ENCODE measurements at regions not wholly inside any gene's neighbourhood (a gene's known extent, or its start where the extent isn't known, plus 50 kb on each side); places are given as distances from the start of the nearest gene placed in this dataset.

DNA sequence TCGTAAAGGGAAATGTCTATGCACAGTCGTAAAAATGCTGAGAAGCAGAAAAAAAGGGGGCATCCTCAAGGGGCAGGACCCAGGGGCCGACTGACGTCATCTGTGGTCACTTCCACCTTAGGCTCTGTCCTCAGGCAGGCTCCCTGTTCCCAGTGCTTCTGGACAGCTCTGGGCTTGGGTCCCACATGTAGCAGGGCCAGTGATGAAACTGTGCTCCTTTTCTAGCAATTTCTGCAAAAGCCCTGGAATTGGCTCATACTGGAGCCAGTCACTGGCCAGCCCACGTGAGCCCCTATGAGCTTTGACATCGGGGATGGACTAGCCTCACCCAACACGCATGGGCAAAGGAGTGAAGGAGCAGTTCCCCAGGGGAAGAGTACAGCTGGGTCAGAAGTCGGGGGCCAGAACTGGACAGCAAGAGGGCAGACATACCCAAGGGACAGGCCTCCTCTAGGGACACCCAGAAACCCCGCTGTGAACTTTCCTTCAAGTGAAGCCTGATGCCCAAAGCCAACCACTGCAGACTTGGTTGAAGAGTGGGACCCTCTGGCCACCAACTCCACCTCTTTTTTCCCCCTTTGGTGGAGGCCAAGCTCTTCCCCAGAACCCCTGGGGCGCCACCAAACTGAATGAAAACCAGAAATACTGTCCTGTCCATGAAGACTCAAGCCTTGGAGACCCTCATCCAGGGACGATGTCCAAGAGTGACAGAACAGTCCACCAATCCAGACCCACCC is 1349.0 kb downstream of the BRD1 start:
- no peak for DNase-seq (ENCODE audit: low spot score)

- no peak for DNase-seq (ENCODE audit: low spot score)
Measured at GRCh38 chr22:48478124-48478523, 1349.5 kb downstream of the BRD1 start.

DNA sequence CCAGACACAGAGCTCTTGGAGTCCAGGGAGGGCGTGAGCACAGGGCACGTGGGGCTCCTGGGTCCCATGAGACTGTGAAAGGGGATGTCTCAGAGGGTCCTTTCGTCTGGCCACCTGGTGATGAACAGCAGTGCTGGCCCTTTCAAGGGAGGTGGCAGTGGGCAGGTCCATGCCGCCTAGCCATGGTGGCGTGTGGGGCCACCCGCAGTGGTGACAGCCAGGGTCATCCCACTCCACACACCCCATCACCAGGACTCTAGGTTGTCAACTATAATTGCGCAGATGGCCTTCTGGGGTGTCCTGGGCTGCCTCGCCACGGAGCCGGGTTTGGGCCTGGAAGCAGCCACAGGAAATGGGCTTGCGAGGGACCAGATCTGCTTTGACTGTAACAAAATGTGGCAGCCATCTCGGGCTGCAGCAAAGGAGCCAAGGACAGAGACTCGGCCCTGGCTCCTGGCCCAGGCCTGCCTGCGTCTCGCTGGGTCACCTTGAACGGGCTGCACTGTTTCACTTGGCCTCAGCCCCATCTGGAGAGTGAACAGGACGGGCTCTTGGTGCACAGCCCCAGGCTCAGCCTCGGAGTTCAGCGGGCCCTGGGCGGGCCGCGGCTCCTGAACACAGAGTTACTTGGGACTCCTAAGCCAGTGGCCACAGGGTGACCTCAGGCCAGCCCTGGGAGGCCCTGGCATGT is 1350.5 kb downstream of the BRD1 start:
- no peak for DNase-seq (ENCODE audit: low spot score)

DNA sequence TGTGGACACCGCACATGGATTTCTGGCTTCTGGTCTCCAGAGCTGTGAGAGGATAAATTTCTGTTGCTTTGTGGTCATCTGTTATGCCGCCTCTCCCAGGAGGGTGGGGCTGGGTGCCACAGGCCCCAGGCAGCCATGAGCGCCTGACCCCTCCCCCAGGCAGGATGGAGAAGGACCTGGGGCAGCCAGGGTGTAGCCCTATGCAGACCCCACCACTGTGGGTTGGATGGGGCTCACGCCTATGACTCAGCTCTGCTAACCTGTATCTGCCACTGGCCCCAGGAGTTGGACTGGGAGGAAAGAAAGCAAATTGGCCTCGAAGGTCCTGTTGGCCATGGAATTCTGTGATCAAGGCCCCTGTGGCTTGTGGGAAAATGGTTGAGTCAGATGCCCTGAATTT is 1351.1 kb downstream of the BRD1 start:
- DNase-seq (ENCODE audit: low spot score), result no peak

- no peak for DNase-seq (ENCODE audit: low spot score)
Measured at GRCh38 chr22:48475661-48476345, 1351.9 kb downstream of the BRD1 start.

GRCh38 chr22:48474881-48475280 is 1352.8 kb downstream of the BRD1 start:
- no peak for DNase-seq (ENCODE audit: low spot score)

DNA sequence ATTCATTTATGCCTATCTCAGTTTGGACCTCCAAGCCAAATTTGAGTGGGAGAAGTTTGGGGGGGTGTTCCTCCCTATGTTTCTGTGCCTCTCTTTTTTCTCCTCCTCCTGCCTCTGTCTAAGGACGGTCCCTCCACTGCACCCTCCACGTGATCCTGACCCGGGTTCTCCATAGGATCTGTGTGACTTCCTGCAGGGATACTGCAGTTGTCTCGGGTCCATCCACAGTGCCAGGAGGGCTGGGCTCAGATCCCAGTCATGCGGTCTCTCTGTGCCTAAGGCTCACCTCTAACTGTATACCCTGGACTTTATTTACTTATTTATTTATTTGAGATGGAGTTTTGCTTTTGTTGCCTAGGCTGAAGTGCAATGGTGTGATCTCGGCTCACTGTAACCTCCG is 1354.5 kb downstream of the BRD1 start:
- no peak for DNase-seq (ENCODE audit: low spot score)

DNA sequence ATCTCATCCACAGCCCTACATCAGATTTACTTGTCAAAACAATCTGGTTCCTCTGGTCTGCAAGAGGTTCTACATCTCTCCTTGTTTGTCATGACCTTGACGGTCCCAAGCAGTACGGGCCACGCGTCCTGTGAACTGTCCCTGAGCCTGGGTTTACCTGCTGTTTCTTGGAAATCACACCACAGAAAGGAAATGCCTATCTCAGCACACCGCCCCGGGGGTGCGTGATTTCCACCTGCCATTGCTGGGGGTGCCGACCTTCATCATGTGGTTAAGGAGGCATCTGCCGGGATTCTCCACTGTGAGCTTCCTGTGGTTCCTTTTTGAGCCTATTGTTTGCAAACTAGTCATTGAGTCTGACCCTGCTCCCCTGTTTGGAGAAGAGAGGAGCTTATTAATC is 1363.4 kb downstream of the BRD1 start:
- no peak for DNase-seq (ENCODE audit: low spot score)

- no peak for DNase-seq (ENCODE audit: low spot score)
Measured at GRCh38 chr22:48459859-48460823, 1367.5 kb downstream of the BRD1 start.

GRCh38 chr22:48459259-48459658 is 1368.4 kb downstream of the BRD1 start:
- DNase-seq (ENCODE audit: low spot score), result no peak

- DNase-seq (ENCODE audit: low spot score), result no peak
Measured at GRCh38 chr22:48456449-48456848, 1371.2 kb downstream of the BRD1 start.

GRCh38 chr22:48453751-48454485 is 1373.8 kb downstream of the BRD1 start:
- DNase-seq (ENCODE audit: low spot score), result no peak

DNA sequence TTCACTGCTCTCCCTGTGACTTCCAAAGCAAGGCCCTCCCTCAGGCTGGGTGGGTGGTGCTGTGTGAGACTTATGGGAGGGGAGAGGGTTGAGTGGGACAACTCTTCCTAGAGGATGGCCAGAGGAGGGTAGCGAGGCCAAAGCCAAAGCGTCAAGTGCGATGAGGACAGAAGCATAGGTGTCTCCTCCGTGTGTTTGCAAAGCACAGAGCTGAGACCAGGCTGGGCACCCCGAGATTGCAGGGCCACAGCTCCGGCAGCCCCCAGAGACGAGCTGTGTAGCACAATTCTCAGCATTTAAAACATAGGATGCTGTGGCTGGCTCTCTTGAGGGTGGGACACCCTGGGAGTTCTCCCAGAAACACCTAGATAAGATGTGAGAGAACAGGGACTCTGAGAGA is 1374.5 kb downstream of the BRD1 start:
- no peak for DNase-seq (ENCODE audit: low spot score)

DNA sequence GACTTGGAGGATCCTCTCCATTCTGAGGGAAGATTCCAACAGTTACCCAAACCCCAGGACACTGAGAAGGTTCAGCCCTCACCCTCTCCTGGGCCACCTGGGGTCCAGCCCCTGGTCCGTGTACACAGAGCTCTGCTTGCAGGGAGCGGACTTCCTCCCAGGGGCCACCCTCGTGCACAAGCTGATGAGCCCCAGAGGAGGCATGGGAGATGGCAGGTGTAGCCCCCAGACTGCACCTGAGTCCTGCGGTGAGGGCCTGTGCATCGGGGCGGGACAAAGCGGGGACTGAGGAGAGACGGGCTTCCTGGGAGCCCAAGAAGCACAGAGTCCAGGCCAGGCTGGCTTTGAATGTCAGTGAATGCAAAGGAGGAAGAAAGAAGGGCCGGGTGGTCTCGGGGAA is 1374.9 kb downstream of the BRD1 start:
- no peak for DNase-seq (ENCODE audit: low spot score)

DNA sequence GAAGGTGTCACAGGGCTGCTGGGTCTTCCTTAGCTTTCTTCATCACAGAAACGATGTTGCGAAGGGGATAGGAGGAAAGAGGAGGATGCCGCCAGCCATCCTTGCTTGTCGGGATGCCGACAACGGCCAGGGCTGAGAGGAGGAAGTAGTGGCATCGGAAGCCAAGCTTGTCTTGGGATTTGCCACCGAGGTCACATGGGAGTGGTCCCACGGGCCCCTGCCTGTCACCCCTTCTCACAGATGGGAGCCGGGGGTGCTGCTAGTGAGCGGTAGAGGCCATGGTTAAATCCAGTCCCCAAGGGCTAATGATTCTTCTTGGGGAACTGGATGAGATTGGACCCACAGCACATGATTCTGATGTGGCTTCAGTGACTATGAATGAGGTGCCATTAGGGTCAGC is 1375.8 kb downstream of the BRD1 start:
- DNase-seq (ENCODE audit: low spot score), result no peak

GRCh38 chr22:48450188-48450825 is 1377.4 kb downstream of the BRD1 start:
- no peak for DNase-seq (ENCODE audit: low spot score)

- DNase-seq (ENCODE audit: low spot score), result no peak
Measured at GRCh38 chr22:48449466-48450187, 1378.0 kb downstream of the BRD1 start.

DNA sequence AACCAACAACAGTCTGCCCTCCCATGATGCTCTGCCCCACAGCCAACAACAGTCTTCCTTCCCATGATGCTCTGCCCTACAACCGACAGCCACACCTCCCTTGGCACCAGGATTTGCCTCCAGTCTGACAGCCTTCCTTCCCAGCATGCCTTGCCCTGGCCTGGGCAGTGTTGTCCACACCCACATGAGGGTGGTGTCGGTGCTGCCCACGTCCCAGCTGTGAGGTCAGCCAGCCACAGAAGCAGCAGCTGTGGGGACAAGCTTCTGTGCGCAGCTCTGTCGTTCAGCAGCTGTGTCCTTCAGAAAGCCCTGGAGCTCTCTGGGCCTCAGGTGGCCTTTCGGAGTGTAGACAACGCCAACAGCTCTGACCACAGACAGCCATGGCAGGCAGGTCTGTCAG is 1378.9 kb downstream of the BRD1 start:
- DNase-seq (ENCODE audit: low spot score), result no peak

GRCh38 chr22:48445113-48445827 is 1382.4 kb downstream of the BRD1 start:
- DNase-seq (ENCODE audit: low spot score), result no peak
